Activated CD4-positive, alpha-beta T cell treated with anti-CD3 and anti-CD28 coated beads, Interleukin-2, Interleukin-6, amounts not matched to agents 100 ng/mL and 50 ng/mL, durations not matched to agents 16 hours and 8 hours (primary cell): ENCODE measurements at regions not wholly inside any gene's neighbourhood (a gene's known extent, or its start where the extent isn't known, plus 50 kb on each side); places are given as distances from the start of the nearest gene placed in this dataset.

Experiments used
- DNase-seq: peaks from one replicate; pipeline ENCODE4 v3.0.0-alpha.2; 2020

DNA sequence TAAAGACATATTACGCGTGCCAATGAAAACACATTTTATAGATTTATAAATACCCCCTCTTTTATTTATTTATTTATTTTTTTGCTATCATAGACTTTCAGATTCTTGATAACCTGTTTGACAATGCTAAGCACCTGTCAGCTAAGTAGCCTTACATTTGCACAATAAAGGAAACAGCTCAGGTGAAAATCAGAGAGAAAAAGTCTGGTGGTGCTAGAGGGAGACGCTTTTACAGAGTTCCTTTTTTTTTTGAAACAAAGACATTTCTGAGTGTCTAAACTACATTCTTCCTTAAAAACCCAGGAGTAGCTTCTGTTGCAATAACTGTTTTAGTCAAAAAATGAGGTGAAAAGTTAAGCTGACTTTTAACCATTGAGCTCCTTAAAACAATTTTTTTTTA is 1611.6 kb downstream of the NCAM2 start:
- no peak for DNase-seq

DNA sequence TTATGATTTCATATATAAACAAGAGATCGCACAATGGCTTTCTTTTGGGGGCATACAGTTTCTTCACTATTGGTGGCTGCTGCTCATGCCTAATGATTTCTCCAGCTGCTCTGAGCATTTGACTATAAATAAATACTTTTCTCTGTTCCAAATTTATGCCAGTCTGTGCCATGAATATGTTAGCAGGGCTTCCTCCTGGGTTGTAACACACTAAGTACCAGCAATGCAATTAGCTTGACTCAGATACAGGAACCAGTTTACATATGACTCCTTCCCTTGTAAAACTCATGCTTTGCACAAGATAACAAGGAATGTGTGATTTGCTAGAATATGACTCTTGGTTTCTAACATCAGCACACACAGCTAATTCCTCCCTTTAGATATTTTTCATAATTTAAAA is 1629.7 kb downstream of the NCAM2 start:
- no peak for DNase-seq

DNA sequence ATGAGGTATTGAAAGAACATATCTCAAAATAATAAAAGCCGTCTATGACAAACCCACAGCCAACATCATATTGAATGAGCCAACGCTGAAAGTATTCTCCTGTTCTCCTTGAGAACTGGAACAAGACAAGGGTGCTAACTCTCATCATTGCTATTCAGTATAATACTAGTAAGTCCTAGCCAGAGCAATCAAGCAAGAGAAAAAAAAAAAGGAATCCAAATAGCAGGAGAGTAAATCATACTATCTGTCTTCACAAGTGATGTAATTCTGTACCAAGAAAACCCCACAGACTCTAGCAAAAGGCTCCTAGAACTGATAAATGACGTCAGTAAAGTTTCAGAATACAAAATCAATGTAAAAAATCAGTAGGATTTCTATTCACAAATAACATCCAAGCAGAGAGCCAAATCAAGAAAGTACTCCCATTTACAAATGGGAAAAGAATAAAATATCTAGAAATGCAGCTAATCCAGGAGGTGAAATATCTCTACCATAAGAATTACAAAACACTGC is 1632.8 kb downstream of the NCAM2 start:
- DNase-seq, result no peak

DNA sequence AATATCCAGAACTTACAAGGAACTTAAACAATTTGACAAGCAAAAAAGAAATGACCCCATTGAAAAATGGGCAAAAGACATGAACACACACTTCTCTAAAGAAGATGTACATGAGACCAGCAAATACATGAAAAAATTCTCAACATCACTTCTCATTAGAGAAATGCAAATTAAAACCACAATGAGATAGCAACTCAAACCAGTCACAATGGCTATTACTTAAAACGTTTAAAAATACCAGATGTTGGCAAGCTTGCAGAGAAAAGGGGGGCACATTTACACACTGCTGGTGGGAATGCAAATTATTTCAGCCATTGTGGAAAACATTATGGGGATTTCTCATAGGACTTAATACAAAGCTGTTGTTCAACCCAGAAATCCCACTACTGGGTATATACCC is 1634.0 kb downstream of the NCAM2 start:
- DNase-seq, result no peak

DNA sequence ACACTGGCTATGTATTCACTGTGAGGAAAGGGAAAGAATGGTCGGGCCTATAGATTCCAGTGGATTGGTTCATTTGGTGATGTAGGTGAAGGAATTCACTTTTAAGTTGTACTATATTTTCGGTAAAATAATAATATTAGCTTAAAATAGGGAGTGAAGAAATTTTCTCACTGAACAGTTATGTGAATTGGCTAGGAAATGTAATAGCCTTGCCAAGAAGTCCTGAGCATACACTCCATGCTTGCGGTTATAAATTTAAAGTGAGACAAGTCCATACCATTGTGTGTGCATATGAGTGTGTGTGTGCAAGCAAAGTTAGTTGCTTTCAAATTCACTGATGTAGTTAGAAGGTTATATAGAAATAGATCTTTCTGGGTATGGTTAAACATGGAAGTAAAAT is 1651.0 kb downstream of the NCAM2 start:
- DNase-seq, result no peak

DNA sequence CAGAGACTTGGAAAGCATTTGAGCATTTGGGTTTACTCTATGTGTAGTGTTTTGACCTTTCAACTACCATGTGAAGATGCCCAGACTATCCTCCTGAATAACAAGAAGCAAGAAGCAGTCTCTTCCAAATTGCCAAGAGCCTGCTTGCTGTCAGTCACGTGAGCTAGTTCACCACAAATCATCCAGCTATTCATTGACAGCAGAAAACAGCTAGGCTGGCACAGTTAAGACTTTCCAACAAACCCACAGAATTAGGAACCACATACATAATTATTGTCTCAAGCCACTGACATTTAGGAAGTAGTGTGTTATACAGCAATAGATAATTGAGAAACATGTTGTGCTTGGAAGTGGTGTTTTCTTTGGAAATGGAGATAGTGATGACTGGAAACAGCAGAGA is 1652.0 kb downstream of the NCAM2 start:
- no peak for DNase-seq

DNA sequence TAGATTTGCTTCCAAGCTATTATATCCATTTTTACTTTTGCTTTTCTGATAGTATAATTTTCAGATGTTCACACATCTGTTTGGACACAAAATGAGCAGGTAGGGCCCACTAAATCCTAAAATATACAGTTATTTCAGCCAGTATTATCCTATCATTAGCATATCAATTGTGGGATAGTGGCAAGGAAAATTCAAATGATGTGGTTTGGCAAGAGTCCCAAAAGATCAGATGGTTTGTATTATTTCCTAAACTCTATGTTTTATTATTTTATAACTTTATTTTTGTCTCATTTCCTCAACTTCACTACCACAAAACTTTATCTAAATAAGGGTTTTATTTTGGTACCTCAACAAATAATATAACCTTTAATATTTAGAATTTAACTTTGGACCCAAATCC is 1659.6 kb downstream of the NCAM2 start:
- no peak for DNase-seq

DNA sequence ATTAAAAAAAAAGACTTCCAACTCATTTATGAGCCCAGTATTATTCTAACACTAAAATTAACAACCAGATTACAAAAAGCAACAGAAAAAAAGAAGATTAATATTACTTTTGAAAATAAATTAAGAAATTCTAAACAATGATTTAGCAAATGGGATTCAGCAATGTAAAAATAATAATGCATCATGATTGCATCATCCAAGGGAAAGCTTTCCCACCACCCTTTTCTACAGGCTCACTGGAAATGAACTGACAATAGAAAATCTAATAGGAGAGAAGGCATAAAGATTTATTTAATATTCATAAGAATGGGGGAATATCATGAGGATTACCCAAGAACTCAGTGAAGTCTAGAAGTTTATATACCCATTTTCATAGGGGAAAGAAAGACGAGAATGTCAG is 1671.9 kb downstream of the NCAM2 start:
- no peak for DNase-seq

DNA sequence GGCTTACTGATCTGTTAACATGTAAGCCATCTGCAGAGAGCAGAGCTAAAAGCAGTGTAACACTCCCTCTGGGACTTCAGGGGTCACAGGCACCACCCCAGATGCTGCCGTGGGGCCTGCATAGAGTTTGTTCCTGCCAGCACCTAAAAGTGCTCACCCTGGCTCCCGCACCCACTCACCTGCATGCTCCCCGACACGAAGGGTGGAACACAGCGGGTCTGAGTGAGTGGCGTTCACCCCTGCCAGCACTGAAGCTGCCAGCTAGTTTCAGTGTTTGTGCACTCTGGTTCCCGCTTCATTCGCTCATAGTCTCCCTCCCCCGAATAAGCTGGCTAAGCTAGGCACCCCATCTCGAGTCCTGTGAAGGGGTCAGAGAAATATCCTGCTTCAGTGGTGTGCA is 1681.0 kb downstream of the NCAM2 start:
- DNase-seq, result no peak

DNA sequence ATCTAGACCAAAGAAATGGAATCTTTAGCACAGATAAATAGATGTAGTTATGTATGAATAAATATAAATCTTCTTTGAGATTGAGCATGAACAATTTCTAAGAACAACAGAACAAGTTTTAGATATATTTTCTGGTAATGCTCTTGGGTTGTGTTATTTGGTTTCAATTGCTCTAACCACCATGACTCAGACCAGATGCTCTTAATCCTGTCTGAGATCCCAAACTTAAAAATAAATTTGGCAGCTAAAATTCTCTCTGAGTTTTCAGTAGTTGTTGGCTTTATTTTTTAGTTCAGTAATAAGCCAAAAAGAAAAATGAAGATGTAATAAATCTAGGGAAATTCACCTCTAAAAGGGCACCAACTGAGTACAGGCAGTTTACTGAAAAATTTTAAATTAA is 1693.4 kb downstream of the NCAM2 start:
- no peak for DNase-seq

DNA sequence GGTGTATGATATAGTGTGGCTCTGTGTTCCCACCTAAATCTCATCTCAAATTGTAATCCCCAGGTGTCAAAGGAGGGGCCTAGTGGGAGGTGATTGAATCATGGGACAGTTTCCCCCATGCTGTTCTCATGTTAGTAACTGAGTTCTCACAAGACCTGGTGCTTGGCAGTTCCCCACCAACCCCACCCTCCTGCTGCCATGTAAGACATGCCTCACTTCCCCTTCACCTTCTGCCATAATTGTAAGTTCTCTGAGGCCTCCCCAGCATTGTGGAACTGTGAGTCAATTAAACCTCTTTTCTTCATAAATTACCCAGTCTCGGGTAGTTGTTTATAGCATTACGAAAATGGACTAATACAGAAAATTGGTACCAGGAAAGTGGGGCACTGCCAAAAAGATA is 1705.3 kb downstream of the NCAM2 start:
- no peak for DNase-seq

DNA sequence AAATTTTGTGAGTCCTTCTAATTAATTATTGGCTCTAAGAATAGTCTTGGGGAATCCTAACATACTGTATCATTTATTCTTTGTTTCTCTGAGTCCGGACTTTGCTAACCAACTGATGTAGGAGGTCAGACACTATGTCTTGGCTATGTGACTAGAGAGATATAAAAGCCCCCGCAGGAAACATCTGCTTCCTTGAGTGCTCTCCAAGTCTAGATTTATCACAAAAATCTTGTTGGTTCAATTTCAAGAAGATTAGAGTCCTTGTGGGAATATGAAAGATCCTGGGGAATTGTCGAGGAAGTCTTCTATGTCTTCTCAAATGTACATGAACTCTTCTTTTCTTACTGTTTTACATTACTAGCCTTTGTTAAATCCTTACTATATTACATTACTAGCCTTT is 1712.5 kb downstream of the NCAM2 start:
- DNase-seq, result no peak

DNA sequence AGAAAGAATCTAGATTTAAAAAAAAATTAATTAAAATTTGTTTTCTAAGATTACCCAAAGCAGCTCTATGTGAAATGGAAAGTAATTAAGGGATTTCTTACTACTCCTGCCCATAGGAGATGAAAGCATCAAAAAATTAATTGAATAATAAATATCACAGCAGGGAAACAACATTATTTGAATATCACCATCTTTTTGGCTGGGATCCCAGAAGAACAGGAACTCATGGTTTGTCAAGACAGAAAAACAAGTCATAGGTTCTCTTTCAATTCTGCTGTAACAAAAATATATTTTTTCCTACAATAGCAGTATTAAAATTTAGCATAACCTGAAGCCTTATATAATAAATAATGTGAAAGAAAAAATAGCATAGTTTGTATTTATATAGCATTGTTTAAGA is 1713.4 kb downstream of the NCAM2 start:
- no peak for DNase-seq

DNA sequence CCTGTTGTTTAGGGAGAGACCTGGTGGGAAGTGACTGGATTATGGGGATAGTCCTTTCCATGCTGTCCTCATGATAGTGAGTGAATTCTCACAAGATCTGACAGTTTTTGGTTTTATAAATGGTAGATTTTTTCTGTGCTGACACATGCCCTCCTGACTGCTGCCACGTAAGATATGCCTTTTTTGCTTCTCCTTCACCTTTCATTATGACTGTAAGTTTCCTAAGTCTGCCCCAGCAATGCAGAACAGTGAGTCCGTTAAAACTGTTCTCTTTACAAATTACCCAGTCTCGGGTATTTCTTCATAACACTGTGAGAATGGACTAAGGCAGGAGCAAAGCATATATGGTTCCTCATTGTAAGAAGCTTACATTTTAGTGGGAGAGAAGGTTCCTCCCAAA is 1727.2 kb downstream of the NCAM2 start:
- DNase-seq, result peak; percentile 12

DNA sequence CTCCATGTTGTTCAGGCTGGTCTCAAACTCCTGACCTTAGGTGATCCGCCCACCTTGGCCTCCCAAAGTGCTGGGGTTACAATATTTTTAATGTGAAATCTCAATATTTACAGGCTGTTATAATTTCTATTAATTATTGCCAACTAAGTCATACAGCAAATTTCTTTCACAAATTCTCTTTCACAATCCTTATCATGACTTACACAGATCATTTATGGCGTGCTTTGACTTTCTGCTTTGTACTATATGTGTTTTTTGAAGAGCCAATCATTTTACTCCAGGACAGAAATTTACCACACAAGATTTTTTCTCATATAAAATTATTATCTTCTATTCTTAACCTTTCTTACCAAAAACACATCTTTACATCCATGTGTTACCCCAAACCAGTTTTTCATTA is 1729.9 kb downstream of the NCAM2 start:
- no peak for DNase-seq

DNA sequence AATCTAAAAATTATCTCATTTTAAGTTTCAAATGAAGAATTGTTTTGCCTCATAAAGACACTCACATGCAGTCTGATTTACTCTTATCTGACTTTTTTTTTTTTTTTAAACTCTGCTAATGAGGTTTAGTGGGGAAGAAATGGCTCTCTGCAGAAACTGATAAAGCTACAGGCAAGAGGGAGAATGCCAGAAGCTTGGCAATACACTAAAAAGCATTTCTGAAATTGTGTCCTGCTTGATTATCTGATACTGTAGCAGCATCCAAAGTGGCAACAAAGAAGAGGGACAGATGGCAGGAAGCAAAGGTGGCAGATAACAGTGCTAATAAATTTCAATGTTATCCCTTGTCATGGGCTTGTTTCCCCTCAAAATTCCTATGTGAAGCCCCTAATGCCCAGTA is 1744.9 kb downstream of the NCAM2 start:
- DNase-seq, result no peak

DNA sequence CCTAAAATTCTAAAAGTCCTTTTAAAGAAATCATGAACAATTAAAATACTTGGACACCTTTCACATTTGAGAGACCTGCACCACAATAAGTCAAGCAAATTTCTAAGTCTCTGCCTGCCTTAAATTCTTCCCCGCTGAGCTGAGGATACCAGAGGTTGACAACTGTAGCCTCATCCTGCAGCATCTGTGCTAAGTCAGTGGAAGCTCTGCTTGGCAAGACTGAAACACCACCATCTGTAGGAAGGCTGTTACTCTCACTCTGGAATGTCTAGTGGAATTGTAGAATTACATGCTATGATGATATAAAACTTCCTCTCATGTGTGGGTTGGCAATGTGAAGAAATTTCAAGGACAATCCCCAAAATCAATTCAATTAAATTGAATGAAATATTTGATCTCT is 1756.5 kb downstream of the NCAM2 start:
- no peak for DNase-seq

DNA sequence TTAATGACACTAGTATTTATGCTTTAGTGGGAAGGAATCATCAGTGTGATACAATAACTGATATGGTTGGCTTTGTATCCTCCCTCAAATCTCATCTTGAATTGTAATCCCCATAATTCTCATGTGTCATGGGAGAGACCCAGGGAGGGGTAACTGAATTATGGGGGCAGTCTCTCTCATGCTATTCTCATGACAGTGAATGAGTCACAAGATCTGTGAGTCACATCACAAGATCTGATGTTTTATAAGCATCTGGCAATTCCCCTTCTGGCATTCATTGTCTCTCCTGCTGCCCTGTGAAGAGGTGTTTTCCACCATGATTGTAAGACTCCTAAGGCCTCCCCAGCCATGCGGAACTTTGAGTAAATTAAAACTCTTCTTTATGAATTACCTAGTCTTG is 1760.3 kb downstream of the NCAM2 start:
- DNase-seq, result no peak

DNA sequence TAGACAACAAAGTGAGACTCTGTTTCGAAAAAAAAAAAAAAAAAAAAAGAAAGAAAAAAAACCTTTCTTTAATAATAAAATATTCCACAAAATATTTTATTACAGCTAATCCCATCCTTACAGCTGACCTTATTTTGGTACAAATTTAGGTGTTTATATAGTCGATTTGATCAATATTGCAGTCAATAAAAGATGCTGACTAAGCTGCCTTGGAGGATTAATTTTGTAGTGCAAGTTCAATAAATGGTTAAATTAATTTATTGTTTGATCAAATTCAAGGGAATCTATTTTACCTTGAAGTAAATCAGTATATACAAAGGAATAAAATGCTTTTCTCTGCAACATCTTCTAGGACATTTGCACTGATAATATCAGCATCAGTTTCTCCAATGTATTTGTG is 1764.3 kb downstream of the NCAM2 start:
- no peak for DNase-seq

DNA sequence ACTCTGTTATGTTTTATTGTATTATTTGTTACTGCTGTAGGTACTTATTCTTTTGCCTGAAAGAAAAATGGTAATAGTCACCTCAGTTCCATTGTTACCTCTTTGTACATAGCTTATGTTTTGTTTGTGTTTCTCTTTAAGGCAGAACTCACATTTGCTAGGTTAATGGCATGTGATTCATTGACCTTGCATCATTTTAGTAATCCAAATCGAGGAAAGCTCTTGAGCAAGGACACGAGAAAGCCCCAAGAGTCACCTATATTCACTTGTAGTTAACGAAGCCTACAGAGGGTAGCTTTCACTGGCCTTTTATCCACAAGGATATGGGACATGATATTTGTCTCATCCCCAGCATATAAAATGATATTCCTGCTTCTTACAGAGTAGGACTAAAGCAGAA is 1765.2 kb downstream of the NCAM2 start:
- no peak for DNase-seq

DNA sequence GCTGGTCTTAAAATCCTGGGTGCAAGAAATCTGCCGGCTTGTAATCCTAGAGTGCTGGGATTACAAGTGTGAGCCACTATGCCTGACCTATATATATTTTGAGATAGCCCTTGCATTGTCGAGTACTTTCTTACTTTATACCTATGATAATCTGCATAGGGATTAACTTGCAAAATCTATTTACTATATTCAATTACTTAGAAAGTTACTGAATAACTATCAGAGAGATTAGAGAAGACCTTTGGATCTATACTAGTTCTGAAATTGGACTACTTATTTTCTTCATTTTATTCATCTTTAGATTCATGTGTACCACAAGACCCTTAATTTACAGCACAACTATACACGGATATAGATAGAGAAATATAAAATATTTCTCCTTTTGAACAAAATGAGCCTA is 1766.0 kb downstream of the NCAM2 start:
- no peak for DNase-seq

DNA sequence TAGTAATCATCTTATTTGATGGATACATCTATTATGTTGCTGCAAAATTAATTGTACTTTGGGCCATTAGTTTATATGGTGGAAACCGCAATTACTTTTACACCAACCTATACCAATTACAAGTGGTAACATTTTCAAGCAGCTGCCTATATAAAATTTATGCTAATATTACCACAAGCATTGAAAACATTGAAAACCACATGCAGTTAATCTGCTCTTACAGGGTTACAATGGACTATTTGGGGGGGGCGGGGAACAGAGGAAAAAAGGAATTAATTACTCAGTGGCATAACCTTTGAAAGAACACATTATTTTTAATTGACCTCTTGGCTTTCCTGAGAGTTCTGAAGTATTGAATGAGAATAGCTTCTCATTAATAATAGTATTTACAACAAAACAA is 1793.2 kb downstream of the NCAM2 start:
- DNase-seq, result no peak

DNA sequence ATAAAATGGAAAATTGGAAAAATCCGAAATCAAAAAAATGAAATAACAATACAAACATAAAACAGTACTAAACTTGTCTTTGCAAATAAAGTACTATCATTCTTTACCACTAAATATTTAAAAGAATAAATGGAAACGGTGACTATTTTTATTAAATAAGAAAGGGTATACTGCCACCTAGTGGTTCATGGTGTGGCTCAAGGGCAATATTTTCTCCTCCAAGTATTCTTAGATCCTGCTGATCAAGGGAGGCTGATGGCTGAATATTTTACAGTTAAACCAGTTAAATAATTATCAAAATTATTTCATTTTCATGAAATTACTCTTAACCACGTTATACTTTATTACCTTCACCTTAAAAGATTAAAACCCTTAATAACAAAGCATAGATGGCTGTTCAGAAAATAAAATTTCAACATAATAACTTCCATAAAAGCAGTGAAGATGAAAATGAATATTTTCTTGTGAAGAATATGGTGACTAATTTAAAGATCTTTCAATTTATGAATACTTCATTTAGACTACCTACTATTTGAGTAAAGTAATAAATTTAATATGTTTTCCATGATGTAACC is 1793.9 kb downstream of the NCAM2 start:
- DNase-seq, result peak; percentile 42

DNA sequence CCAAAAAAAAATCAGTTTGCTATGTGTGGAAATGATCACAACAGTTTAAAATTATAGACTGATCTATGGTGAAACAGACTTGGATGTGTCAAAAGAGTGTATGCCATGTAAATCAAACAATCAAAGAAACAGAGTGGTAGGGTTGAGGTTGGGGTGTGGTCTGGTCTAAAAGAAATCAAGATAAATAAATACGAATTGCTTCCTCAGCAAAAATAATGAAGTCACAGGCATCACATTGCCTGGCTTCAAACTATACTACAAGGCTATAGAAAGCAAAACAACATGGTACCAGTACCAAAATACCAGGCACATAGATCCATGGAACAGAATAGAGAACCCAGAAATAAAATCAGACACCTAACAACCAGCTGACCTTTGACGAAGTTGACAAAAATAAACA is 1796.9 kb downstream of the NCAM2 start:
- DNase-seq, result no peak

DNA sequence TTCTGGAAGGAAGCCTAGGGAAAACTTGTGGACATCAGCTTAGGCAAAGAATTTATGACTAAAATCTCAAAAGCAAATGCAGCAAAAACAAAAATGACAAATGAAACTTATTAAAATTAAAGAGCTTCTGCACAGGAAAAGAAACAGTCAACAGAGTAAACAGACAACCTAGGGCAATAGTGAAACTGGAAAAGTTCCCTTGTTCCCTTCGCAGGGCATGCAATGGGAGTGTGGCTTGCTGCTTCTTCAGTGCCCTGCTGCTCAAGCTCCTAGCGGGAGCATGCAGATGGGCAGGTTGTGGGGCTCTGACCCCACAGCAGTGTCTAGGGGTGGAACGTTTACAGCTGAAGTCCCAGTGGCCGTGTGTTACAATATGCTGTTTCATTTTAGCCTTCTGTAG is 1797.4 kb downstream of the NCAM2 start:
- DNase-seq, result no peak

DNA sequence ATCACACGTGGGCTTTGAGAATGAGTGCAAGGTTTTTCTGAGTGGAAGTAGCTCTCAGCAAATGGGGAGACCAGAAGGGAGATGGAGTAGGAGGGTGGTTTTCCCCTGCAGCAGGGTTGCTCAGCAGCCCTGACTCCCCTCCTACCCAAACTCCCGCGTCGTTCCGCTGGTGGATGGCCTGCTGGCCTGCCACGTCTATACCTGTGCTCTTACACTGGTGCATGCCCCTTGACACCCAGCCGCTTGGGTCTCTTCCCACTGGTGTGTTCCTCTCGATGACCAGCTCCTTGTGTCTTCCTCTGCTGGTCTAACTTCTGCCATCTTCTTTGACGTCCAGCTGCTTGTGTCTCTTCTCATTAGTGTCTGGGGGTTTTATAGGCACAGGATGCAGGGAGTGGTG is 1797.9 kb downstream of the NCAM2 start:
- DNase-seq, result no peak
